K562 (cell line): ENCODE measurements at regions not wholly inside any gene's neighbourhood (a gene's known extent, or its start where the extent isn't known, plus 50 kb on each side); places are given as distances from the start of the nearest gene placed in this dataset.

Experiments used
- ATAC-seq: fragments of 200-7000 bp; cut with Tn5 transposase; 3 replicates; pipeline ENCODE4 v1.9.1; 2020; ENCODE audit warnings: moderate library complexity
- BruUV-seq: library from RNA; stranded (reverse); fragments of 400-500 nt; replicated peaks from 2 replicates; lab custom pipeline; 2021; lab: Mats Ljungman, UMichigan
- CTCF ChIA-PET: fragments of 300-600 bp; formaldehyde crosslinking; extraction: SDS; loops from one replicate; lab custom pipeline; 2021; ENCODE audit warnings: low intra/inter-chr PET ratio; lab: Yijun Ruan, JAX
- POLR2A ChIA-PET: fragments of 300-600, 350-650 bp; sonication (Branson Sonifier 250); formaldehyde crosslinking; extraction: SDS; loops from one replicate; lab custom pipeline; 2021; ENCODE audit warnings: antibody characterized with exemption, inconsistent platforms; lab: Yijun Ruan, JAX
- DNase-seq, 4 experiments: peaks; one replicate each; pipeline versions ENCODE4 v3.0.0 to v3.0.0-alpha.2; 2011 to 2018; ENCODE audit warnings: low spot score in 3 of 4, mixed read lengths in 3 of 4; ENCODE audit errors: extremely low read depth in 1 of 4
- FAIRE-seq: peaks from 2 replicates; lab custom pipeline; 2011; peaks lifted over from hg19 to GRCh38; lab: Jason Lieb, UNC
- H2AFZ ChIP-seq: 2 replicates; pipeline ENCODE4 v1.6.0; 2011; ENCODE audit warnings: low read depth, low read length, control low read depth, inconsistent platforms
- H3K27ac ChIP-seq: fragments of 200-600 bp; 3 replicates; pipeline ENCODE4 v1.8.0; 2011; ENCODE audit warnings: low read depth, mild to moderate bottlenecking, control low read depth, inconsistent platforms, low read length, moderate library complexity, mixed read lengths; ENCODE audit errors: extremely low read depth
- H3K27me3 ChIP-seq, 2 experiments: fragments of 300-600 bp in 1 of 2; 2 replicates in 1 of 2; 3 replicates in 1 of 2; pipeline versions ENCODE4 v1.6.0 to v1.8.0; 2011; ENCODE audit warnings: inconsistent platforms in 2 of 2, low read length in 2 of 2, mild to moderate bottlenecking in 1 of 2, mixed read lengths in 1 of 2, moderate library complexity in 1 of 2; ENCODE audit not compliant: control insufficient read depth in 2 of 2, insufficient read depth in 2 of 2
- H3K36me3 ChIP-seq: fragments of 300-600 bp; 3 replicates; pipeline ENCODE4 v1.8.0; 2011; ENCODE audit warnings: mild to moderate bottlenecking, low read length, inconsistent platforms; ENCODE audit not compliant: control insufficient read depth, insufficient read depth
- H3K4me1 ChIP-seq, 2 experiments: fragments of 200-600 bp in 1 of 2; replicated peaks in 1 of 2; 2 replicates in 1 of 2; 3 replicates in 1 of 2; pipeline versions ENCODE4 v1.5.1 to v1.8.0; 2011; ENCODE audit warnings: inconsistent platforms in 2 of 2, low read length in 2 of 2, mild to moderate bottlenecking in 1 of 2, mixed read lengths in 1 of 2, moderate library complexity in 1 of 2; ENCODE audit not compliant: control insufficient read depth in 2 of 2, insufficient read depth in 2 of 2
- H3K4me2 ChIP-seq: 2 replicates; pipeline ENCODE4 v1.6.1; 2011; ENCODE audit warnings: low read length, control low read depth, inconsistent platforms, mixed read lengths; ENCODE audit not compliant: insufficient read depth
- H3K4me3 ChIP-seq: fragments of 200-600 bp; sonication (generic), shearing (Covaris generic); 2 replicates; pipeline ENCODE4 v1.5.1; 2016; ENCODE audit warnings: control low read depth, inconsistent platforms
- H3K79me2 ChIP-seq: fragments of 200-600 bp; 3 replicates; pipeline ENCODE4 v1.8.0; 2011; ENCODE audit warnings: low read length, inconsistent platforms; ENCODE audit not compliant: control insufficient read depth, insufficient read depth
- H3K9ac ChIP-seq, 2 experiments: 2 replicates each; pipeline versions ENCODE4 v1.6.0 to v1.6.1; 2011; ENCODE audit warnings: low read depth in 2 of 2, low read length in 2 of 2, control low read depth in 1 of 2, inconsistent platforms in 1 of 2, mild to moderate bottlenecking in 1 of 2, mixed read lengths in 1 of 2; ENCODE audit not compliant: insufficient read depth in 1 of 2
- H3K9me1 ChIP-seq: one replicate; pipeline ENCODE4 v1.6.0; 2011; ENCODE audit warnings: inconsistent platforms, mild to moderate bottlenecking, low read length, moderate library complexity; ENCODE audit not compliant: control insufficient read depth, insufficient read depth
- H3K9me3 ChIP-seq: replicated peaks from 2 replicates; pipeline ENCODE4 v1.5.1; 2011; ENCODE audit warnings: low read depth, low read length, inconsistent platforms; ENCODE audit not compliant: control insufficient read depth, insufficient read depth
- H4K20me1 ChIP-seq: replicated peaks from 2 replicates; pipeline ENCODE4 v1.6.1; 2011; ENCODE audit warnings: low read length, inconsistent platforms, mixed read lengths; ENCODE audit not compliant: control insufficient read depth, insufficient read depth
- BACH1 ChIP-seq: fragments of 200-800 bp; sonication (Bioruptor generic); IDR thresholded peaks from 2 replicates; pipeline ENCODE4 v1.6.1; 2016; ENCODE audit warnings: missing genetic modification characterization, missing compliant biosample characterization
- CBX8 ChIP-seq: fragments of 200-600 bp; sonication (generic); IDR thresholded peaks from 2 replicates; pipeline ENCODE4 v1.6.1; 2012; ENCODE audit warnings: borderline replicate concordance, mixed run types, low read depth, mild to moderate bottlenecking, moderate library complexity, mixed read lengths, low read length, control low read depth, inconsistent platforms; ENCODE audit not compliant: poor library complexity, severe bottlenecking; ENCODE audit errors: extremely low read depth
- EP400 ChIP-seq: fragments of 450-650 bp; IDR thresholded peaks from 2 replicates; pipeline ENCODE4 v1.6.1; 2017; ENCODE audit warnings: antibody characterized with exemption, mild to moderate bottlenecking, moderate library complexity
- GATAD2A ChIP-seq: fragments of 450-650 bp; IDR thresholded peaks from 2 replicates; pipeline ENCODE4 v1.6.1; 2017
- GTF2A2 ChIP-seq: IDR thresholded peaks from 2 replicates; pipeline ENCODE4 v1.6.1; 2016; ENCODE audit warnings: mild to moderate bottlenecking, missing genetic modification characterization, missing compliant biosample characterization
- NR2C1 ChIP-seq, 2 experiments: fragments of 450-650 bp; IDR thresholded peaks; 2 replicates each; pipeline ENCODE4 v1.6.1; 2017; ENCODE audit warnings: mild to moderate bottlenecking in 2 of 2, antibody characterized with exemption in 1 of 2, inconsistent platforms in 1 of 2, missing compliant biosample characterization in 1 of 2, missing genetic modification characterization in 1 of 2
- SRSF3 ChIP-seq: fragments of 200-400 bp; formaldehyde crosslinking; IDR thresholded peaks from 2 replicates; pipeline ENCODE4 v1.6.1; 2016; ENCODE audit warnings: mild to moderate bottlenecking, low read length, moderate library complexity; ENCODE audit not compliant: insufficient read depth
- U2AF2 ChIP-seq: fragments of 200-400 bp; formaldehyde crosslinking; optimal IDR thresholded peaks from 2 replicates; pipeline ENCODE3; 2017; ENCODE audit warnings: low read depth, mild to moderate bottlenecking, low read length
- ZNF175 ChIP-seq: fragments of 200-800 bp; sonication (Bioruptor generic); IDR thresholded peaks from 2 replicates; pipeline ENCODE4 v1.6.1; 2016; ENCODE audit warnings: low read depth, mild to moderate bottlenecking, missing genetic modification characterization, missing compliant biosample characterization
- ZNF354B ChIP-seq: fragments of 250-450 bp; sonication (Bioruptor Pico); IDR thresholded peaks from 2 replicates; pipeline ENCODE4 v1.4.0; 2020
- ZNF561 ChIP-seq: fragments of 450-650 bp; formaldehyde crosslinking; conservative IDR thresholded peaks from 2 replicates; pipeline ENCODE4 v1.4.0; 2020; ENCODE audit warnings: mild to moderate bottlenecking, moderate library complexity
- ZNF668 ChIP-seq: fragments of 250-450 bp; sonication (Bioruptor Pico); IDR thresholded peaks from 2 replicates; pipeline ENCODE4 v1.8.0; 2022; ENCODE audit warnings: mild to moderate bottlenecking, inconsistent platforms
- WGBS: fragments of 100-300 bp; shearing (Covaris generic); methylation state at CpG from one replicate; pipeline ENCODE4 v1.1.6; 2016; ENCODE audit warnings: low coverage, mixed read lengths; ENCODE audit not compliant: insufficient coverage; ENCODE audit errors: missing lambda C conversion rate; 5-methylcytosine and 5-hydroxymethylcytosine counted together
- in situ Hi-C: fragments of 300-500 bp; cut with MboI; formaldehyde crosslinking; loops from 4 replicates; pipeline ENCODE4 v1.15.0; 2018; ENCODE audit warnings: inconsistent platforms, mixed read lengths
- intact Hi-C: fragments of 100-400 bp; cut with micrococcal nuclease; formaldehyde crosslinking; loops from 2 replicates; pipeline ENCODE4 v1.14.2; 2022
- TF ChIP-seq, protein P1 (sequence below): fragments of 450-650 bp; IDR thresholded peaks from 2 replicates; pipeline ENCODE4 v1.6.1; 2014; ENCODE audit warnings: low read depth, mild to moderate bottlenecking, moderate library complexity, borderline replicate concordance
- TF ChIP-seq, protein P2 (sequence below): sonication (generic); formaldehyde crosslinking; IDR thresholded peaks from 2 replicates; pipeline ENCODE4 v1.4.0; 2020; ENCODE audit warnings: mild to moderate bottlenecking, missing genetic modification reagents
- TF ChIP-seq, protein P3 (sequence below), 2 experiments: fragments of 150-350 bp in 1 of 2; IDR thresholded peaks; 2 replicates each; pipeline ENCODE4 v1.6.1; 2012 to 2016; ENCODE audit warnings: low read depth in 2 of 2, low read length in 2 of 2, mild to moderate bottlenecking in 1 of 2, moderate library complexity in 1 of 2

GRCh38 chr1:115222616-115223402 lies 115.2 kb downstream of the NGF start:
- H3K36me3 ChIP-seq = no peaks in the 10 kb centered on the region
- ATAC-seq (no peak), DNase-seq (no peak), FAIRE-seq (no peak)
- ChIA-PET POLR2A (interaction anchor here (0.6 kb wide), 1 partner anchor 54 kb away, joined by 3 read pairs; no protein-coding TSS in a partner anchor), CTCF (no interaction called here)
- WGBS = 0% methylated on average over 3 of the region's 3 CpGs
- H4K20me1 ChIP-seq = no peaks in the 10 kb centered on the region
- peaks cover 0 to 7% of the 10 kb centered on the region in 2 experiments; a peak in 1 of 5 replicates for H3K27me3 ChIP-seq
- in situ Hi-C loops = no loop called here
- H3K9me1 ChIP-seq = no peaks in the 10 kb centered on the region
- no peaks in the 10 kb centered on the region for H3K79me2 ChIP-seq
- H3K27ac ChIP-seq = no peak overlapping the region
- H3K4me3 ChIP-seq = no peak overlapping the region
- no peaks in the 10 kb centered on the region for H3K9me3 ChIP-seq
- no peak overlapping the region for H3K9ac ChIP-seq
- H3K4me1 ChIP-seq = no peaks in the 10 kb centered on the region
- H3K4me2 ChIP-seq = no peak overlapping the region
- H2AFZ ChIP-seq = no peak overlapping the region
- intact Hi-C loops = no loop called here
- BruUV-seq = no TSS peak
- TF ChIP-seq, protein P1, sequence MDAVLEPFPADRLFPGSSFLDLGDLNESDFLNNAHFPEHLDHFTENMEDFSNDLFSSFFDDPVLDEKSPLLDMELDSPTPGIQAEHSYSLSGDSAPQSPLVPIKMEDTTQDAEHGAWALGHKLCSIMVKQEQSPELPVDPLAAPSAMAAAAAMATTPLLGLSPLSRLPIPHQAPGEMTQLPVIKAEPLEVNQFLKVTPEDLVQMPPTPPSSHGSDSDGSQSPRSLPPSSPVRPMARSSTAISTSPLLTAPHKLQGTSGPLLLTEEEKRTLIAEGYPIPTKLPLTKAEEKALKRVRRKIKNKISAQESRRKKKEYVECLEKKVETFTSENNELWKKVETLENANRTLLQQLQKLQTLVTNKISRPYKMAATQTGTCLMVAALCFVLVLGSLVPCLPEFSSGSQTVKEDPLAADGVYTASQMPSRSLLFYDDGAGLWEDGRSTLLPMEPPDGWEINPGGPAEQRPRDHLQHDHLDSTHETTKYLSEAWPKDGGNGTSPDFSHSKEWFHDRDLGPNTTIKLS = no peak
- TF ChIP-seq ZNF354B (no peak), NR2C1 (IDR thresholded peaks at IDR 0.05) (no peak), NR2C1 (tag; IDR thresholded peaks at IDR 0.05) (no peak), SRSF3 (no peak), ZNF668 (CRISPR knock-in tag) (no peak), GATAD2A (no peak), GTF2A2 (no peak), U2AF2 (no peak), CBX8 (no peak), EP400 (no peak), BACH1 (tag) (no peak), ZNF175 (CRISPR knock-in tag) (no peak), ZNF561 (CRISPR knock-in tag) (no peak)
- TF ChIP-seq, protein P2, sequence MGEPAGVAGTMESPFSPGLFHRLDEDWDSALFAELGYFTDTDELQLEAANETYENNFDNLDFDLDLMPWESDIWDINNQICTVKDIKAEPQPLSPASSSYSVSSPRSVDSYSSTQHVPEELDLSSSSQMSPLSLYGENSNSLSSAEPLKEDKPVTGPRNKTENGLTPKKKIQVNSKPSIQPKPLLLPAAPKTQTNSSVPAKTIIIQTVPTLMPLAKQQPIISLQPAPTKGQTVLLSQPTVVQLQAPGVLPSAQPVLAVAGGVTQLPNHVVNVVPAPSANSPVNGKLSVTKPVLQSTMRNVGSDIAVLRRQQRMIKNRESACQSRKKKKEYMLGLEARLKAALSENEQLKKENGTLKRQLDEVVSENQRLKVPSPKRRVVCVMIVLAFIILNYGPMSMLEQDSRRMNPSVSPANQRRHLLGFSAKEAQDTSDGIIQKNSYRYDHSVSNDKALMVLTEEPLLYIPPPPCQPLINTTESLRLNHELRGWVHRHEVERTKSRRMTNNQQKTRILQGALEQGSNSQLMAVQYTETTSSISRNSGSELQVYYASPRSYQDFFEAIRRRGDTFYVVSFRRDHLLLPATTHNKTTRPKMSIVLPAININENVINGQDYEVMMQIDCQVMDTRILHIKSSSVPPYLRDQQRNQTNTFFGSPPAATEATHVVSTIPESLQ (CRISPR knock-in tag) = no peak
- TF ChIP-seq, protein P3, sequence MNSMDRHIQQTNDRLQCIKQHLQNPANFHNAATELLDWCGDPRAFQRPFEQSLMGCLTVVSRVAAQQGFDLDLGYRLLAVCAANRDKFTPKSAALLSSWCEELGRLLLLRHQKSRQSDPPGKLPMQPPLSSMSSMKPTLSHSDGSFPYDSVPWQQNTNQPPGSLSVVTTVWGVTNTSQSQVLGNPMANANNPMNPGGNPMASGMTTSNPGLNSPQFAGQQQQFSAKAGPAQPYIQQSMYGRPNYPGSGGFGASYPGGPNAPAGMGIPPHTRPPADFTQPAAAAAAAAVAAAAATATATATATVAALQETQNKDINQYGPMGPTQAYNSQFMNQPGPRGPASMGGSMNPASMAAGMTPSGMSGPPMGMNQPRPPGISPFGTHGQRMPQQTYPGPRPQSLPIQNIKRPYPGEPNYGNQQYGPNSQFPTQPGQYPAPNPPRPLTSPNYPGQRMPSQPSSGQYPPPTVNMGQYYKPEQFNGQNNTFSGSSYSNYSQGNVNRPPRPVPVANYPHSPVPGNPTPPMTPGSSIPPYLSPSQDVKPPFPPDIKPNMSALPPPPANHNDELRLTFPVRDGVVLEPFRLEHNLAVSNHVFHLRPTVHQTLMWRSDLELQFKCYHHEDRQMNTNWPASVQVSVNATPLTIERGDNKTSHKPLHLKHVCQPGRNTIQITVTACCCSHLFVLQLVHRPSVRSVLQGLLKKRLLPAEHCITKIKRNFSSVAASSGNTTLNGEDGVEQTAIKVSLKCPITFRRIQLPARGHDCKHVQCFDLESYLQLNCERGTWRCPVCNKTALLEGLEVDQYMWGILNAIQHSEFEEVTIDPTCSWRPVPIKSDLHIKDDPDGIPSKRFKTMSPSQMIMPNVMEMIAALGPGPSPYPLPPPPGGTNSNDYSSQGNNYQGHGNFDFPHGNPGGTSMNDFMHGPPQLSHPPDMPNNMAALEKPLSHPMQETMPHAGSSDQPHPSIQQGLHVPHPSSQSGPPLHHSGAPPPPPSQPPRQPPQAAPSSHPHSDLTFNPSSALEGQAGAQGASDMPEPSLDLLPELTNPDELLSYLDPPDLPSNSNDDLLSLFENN (IDR thresholded peaks at IDR 0.05; ENCODE audit: low read depth in 2 of 2, low read length in 2 of 2) = no peak
